ENCODE measurements at regions not wholly inside any gene's neighbourhood (a gene's known extent, or its start where the extent isn't known, plus 50 kb on each side); places are given as distances from the start of the nearest gene placed in this dataset.

DNA sequence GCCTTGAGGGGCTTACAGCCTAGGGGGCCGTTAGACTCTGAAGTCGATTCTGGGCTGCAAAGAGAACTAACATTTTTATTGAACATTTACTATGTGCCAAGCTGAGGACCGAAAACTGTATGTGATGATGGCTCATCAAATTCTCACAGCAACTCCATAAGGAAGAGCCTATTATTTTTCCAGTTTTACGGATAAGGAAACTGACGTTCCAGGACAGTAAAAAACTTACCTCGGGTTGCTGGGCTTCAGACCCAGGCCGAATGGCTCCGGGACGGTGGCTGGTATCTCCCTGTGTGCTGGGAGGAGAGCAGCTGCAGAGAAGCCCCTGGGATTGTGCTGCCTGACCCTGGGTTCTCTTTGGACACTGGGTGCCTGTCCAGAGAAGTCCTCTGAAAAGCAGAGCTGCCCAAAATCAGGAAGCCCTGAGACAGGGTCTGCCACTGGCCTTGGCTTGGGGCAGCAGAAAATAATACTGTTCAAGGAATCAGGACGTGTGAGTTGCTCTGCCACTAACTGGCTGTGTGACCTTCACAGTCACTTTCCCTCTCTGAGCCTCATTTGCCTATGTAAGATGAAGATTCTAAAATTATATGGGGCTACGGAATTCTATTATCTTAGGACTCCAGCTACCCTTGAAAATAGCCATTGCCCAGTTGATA, 116.3 kb upstream of the CPEB4 start:
- TF ChIP-seq ZNF292 (tag by site-specific recombination; IDR thresholded peaks at IDR 0.05; ENCODE audit: borderline replicate concordance, low read depth) = no peak
- TF ChIP-seq YY1 (tag by site-specific recombination; IDR thresholded peaks at IDR 0.05) = no peak
- TF ChIP-seq IKZF3 (tag by site-specific recombination; IDR thresholded peaks at IDR 0.05) = no peak
- no peak for TF ChIP-seq SALL2 (tag by site-specific recombination; IDR thresholded peaks at IDR 0.05; ENCODE audit: borderline replicate concordance)
- TF ChIP-seq, protein P1, sequence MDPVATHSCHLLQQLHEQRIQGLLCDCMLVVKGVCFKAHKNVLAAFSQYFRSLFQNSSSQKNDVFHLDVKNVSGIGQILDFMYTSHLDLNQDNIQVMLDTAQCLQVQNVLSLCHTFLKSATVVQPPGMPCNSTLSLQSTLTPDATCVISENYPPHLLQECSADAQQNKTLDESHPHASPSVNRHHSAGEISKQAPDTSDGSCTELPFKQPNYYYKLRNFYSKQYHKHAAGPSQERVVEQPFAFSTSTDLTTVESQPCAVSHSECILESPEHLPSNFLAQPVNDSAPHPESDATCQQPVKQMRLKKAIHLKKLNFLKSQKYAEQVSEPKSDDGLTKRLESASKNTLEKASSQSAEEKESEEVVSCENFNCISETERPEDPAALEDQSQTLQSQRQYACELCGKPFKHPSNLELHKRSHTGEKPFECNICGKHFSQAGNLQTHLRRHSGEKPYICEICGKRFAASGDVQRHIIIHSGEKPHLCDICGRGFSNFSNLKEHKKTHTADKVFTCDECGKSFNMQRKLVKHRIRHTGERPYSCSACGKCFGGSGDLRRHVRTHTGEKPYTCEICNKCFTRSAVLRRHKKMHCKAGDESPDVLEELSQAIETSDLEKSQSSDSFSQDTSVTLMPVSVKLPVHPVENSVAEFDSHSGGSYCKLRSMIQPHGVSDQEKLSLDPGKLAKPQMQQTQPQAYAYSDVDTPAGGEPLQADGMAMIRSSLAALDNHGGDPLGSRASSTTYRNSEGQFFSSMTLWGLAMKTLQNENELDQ (tag by site-specific recombination; IDR thresholded peaks at IDR 0.05; ENCODE audit: low read depth) = no peak
- TF ChIP-seq OSR2 (tag by site-specific recombination; IDR thresholded peaks at IDR 0.05) = no peak
- TF ChIP-seq, protein P2, sequence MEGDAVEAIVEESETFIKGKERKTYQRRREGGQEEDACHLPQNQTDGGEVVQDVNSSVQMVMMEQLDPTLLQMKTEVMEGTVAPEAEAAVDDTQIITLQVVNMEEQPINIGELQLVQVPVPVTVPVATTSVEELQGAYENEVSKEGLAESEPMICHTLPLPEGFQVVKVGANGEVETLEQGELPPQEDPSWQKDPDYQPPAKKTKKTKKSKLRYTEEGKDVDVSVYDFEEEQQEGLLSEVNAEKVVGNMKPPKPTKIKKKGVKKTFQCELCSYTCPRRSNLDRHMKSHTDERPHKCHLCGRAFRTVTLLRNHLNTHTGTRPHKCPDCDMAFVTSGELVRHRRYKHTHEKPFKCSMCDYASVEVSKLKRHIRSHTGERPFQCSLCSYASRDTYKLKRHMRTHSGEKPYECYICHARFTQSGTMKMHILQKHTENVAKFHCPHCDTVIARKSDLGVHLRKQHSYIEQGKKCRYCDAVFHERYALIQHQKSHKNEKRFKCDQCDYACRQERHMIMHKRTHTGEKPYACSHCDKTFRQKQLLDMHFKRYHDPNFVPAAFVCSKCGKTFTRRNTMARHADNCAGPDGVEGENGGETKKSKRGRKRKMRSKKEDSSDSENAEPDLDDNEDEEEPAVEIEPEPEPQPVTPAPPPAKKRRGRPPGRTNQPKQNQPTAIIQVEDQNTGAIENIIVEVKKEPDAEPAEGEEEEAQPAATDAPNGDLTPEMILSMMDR (tag by site-specific recombination; IDR thresholded peaks at IDR 0.05) = no peak

Measured in HEK293 (cell line).